ENCODE measurements at regions not wholly inside any gene's neighbourhood (a gene's known extent, or its start where the extent isn't known, plus 50 kb on each side); places are given as distances from the start of the nearest gene placed in this dataset.

DNA sequence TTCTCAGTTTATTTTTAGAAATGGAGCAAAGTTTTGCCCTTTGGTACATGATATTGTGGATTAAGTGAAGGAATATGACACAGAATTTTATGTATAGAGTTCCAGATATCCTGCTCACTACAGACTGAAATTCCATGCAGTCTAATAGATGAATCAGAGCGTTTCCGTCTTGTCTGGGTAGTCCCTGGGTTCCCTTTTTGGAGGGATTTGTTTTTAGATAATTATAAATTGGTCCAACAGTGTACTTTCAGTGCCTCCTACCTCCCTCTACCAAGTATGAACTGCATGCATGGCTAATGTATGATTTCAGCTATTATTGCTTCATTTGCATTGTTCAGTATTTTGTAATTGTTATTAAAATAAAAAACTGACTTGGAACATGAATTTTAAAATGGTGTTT, 74.4 kb downstream of the SEPTIN7 start:
- TF ChIP-seq, protein P1, sequence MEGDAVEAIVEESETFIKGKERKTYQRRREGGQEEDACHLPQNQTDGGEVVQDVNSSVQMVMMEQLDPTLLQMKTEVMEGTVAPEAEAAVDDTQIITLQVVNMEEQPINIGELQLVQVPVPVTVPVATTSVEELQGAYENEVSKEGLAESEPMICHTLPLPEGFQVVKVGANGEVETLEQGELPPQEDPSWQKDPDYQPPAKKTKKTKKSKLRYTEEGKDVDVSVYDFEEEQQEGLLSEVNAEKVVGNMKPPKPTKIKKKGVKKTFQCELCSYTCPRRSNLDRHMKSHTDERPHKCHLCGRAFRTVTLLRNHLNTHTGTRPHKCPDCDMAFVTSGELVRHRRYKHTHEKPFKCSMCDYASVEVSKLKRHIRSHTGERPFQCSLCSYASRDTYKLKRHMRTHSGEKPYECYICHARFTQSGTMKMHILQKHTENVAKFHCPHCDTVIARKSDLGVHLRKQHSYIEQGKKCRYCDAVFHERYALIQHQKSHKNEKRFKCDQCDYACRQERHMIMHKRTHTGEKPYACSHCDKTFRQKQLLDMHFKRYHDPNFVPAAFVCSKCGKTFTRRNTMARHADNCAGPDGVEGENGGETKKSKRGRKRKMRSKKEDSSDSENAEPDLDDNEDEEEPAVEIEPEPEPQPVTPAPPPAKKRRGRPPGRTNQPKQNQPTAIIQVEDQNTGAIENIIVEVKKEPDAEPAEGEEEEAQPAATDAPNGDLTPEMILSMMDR (conservative IDR thresholded peaks at IDR 0.05 in 1 of 2, IDR thresholded peaks at IDR 0.05 in 1 of 2; ENCODE audit: low read depth in 1 of 2, low read length in 2 of 2), result no peak
- no peak for TF ChIP-seq EZH2 (IDR thresholded peaks at IDR 0.05; ENCODE audit: low read length, missing control alignments)
